C4-2B (cell line): ENCODE measurements at regions not wholly inside any gene's neighbourhood (a gene's known extent, or its start where the extent isn't known, plus 50 kb on each side); places are given as distances from the start of the nearest gene placed in this dataset.

Experiments used
- ZFX ChIP-seq: fragments of 450-650 bp; IDR thresholded peaks from 2 replicates; pipeline ENCODE4 v1.6.1; 2017
- TF ChIP-seq, protein P1 (sequence below): fragments of 450-650 bp; conservative IDR thresholded peaks from 2 replicates; pipeline ENCODE4 v1.5.1; 2017; ENCODE audit warnings: mild to moderate bottlenecking

DNA sequence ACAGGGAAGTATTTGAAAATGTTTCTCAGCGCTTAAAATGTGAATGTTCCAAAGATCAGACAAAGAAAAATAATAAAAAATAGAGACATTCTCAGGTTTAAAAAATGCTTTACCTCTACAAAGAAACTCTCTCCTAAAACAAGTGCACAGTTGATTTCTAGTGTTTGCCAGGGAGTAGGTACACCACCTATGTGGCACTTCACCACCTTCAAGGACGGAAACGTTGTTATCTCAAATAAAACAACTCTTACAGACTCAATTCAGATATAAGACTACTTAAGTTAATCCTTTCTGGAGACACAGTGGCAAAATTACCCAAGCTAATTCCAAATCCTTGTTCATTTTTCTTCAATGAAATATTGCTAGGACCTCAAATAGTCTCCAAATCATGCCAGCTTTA is 286.4 kb upstream of the ISL1 start:
- TF ChIP-seq, protein P1, sequence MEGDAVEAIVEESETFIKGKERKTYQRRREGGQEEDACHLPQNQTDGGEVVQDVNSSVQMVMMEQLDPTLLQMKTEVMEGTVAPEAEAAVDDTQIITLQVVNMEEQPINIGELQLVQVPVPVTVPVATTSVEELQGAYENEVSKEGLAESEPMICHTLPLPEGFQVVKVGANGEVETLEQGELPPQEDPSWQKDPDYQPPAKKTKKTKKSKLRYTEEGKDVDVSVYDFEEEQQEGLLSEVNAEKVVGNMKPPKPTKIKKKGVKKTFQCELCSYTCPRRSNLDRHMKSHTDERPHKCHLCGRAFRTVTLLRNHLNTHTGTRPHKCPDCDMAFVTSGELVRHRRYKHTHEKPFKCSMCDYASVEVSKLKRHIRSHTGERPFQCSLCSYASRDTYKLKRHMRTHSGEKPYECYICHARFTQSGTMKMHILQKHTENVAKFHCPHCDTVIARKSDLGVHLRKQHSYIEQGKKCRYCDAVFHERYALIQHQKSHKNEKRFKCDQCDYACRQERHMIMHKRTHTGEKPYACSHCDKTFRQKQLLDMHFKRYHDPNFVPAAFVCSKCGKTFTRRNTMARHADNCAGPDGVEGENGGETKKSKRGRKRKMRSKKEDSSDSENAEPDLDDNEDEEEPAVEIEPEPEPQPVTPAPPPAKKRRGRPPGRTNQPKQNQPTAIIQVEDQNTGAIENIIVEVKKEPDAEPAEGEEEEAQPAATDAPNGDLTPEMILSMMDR = no peak
- no peak for TF ChIP-seq ZFX
